ENCODE measurements at regions not wholly inside any gene's neighbourhood (a gene's known extent, or its start where the extent isn't known, plus 50 kb on each side); places are given as distances from the start of the nearest gene placed in this dataset.

- no peak for DNase-seq
These were observed 340.6 kb downstream of the SEC23A start for GRCh38 chr14:38762426-38762825.

- no peak for DNase-seq
These were observed 342.0 kb downstream of the SEC23A start for GRCh38 chr14:38761033-38761432.

- no peak for DNase-seq
These were observed 344.4 kb downstream of the SEC23A start for GRCh38 chr14:38758661-38759060.

GRCh38 chr14:38755036-38755435, 348.0 kb downstream of the SEC23A start:
- DNase-seq: no peak

- DNase-seq: no peak
These were observed 350.3 kb downstream of the SEC23A start for GRCh38 chr14:38752750-38753149.

GRCh38 chr14:38752341-38752740, 350.7 kb downstream of the SEC23A start:
- no peak for DNase-seq

- no peak for DNase-seq
These were observed 351.6 kb downstream of the SEC23A start for GRCh38 chr14:38751459-38751858.

- DNase-seq: no peak
These were observed 353.1 kb downstream of the SEC23A start for GRCh38 chr14:38749936-38750335.

- DNase-seq: no peak
These were observed 357.2 kb downstream of the SEC23A start for GRCh38 chr14:38745861-38746260.

GRCh38 chr14:38743966-38744584, 359.0 kb downstream of the SEC23A start:
- no peak for DNase-seq

GRCh38 chr14:38737686-38738407, 365.2 kb downstream of the SEC23A start:
- no peak for DNase-seq

- DNase-seq: no peak
These were observed 368.0 kb downstream of the SEC23A start for GRCh38 chr14:38735005-38735404.

GRCh38 chr14:38731962-38732361, 371.1 kb downstream of the SEC23A start:
- no peak for DNase-seq

GRCh38 chr14:38730420-38730819, 372.6 kb downstream of the SEC23A start:
- DNase-seq: no peak

- DNase-seq: no peak
These were observed 375.3 kb downstream of the SEC23A start for GRCh38 chr14:38727731-38728130.

- no peak for DNase-seq
These were observed 378.4 kb downstream of the SEC23A start for GRCh38 chr14:38724621-38725020.

GRCh38 chr14:38723959-38724358, 379.1 kb downstream of the SEC23A start:
- no peak for DNase-seq

- DNase-seq: no peak
These were observed 379.8 kb downstream of the SEC23A start for GRCh38 chr14:38723277-38723676.

GRCh38 chr14:38721822-38722431, 381.1 kb downstream of the SEC23A start:
- peak; percentile 43 for DNase-seq

GRCh38 chr14:38718519-38718918, 384.5 kb downstream of the SEC23A start:
- no peak for DNase-seq

GRCh38 chr14:38716926-38717325, 386.1 kb downstream of the SEC23A start:
- peak; percentile 35 for DNase-seq

- DNase-seq: peak; percentile 60
These were observed 392.2 kb downstream of the SEC23A start for GRCh38 chr14:38710881-38711280.

- DNase-seq: no peak
These were observed 392.8 kb downstream of the SEC23A start for GRCh38 chr14:38710196-38710595.

GRCh38 chr14:38705220-38705619, 397.8 kb downstream of the SEC23A start:
- DNase-seq: no peak

Measured in NCI-H146 (cell line).